ENCODE measurements at regions not wholly inside any gene's neighbourhood (a gene's known extent, or its start where the extent isn't known, plus 50 kb on each side); places are given as distances from the start of the nearest gene placed in this dataset.

DNA sequence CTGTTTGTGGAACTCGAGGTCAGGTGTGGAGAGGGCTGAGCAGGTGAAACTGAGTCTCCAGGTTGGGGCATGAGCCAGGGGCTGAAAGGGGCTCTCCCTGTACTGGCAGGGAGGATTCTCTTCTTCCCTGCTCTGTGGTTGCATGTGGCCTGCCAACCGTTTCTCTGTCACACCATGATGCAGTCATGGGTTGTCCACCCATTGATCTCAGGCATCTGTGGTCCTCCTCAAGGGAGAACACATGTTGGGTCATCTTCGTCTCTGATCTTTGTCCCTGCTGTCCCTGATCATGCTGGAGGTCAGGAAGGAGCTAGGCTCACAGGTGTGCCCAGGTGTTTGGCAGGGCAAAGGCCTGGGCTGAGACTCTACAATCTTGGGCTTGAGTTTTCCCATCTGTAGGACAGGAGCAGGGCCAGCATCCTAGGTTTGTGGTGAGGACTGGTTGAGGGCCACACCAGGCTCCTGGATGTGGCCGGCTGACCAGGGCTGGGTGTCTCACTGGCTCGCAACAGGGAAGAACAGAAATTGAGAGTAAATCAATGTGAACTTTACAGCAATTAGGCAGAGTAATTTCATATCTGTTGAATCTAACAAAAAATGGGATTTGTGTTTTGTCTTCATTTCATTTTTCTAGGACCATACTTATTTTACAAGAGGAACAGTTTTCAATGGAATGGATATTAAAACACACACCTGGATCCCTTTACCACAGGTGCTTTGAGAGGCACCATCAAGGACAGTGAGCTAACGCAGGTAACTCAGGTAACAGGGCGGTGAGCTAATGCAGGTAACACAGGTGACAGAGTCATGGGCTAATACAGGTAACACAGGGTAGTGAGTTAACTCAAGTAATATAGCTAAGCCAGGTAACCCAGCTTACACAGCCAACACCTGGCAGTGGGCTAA is 58.5 kb upstream of the IGFBP3 start:
- Histone ChIP-seq H3K9me2 (ENCODE audit: insufficient read depth) (no peaks in the 10 kb centered on the region), H3K4me2 (ENCODE audit: low read length) (peak overlapping the region; percentile 70), H3K4me3 (replicated peaks in 1 of 2; ENCODE audit: low read depth in 1 of 2, low read length in 2 of 2) (no peak overlapping the region), H2AFZ (ENCODE audit: low read depth, low read length, poor library complexity, severe bottlenecking) (no peak overlapping the region), H3K27ac (ENCODE audit: low read depth, low read length) (no peak overlapping the region; the same call in 1 of the 2 replicates), H3K79me2 (ENCODE audit: insufficient read depth, low read length) (no peaks in the 10 kb centered on the region), H3K4me1 (ENCODE audit: control insufficient read depth in 1 of 2, insufficient read depth in 2 of 2, low read length in 2 of 2) (peaks cover 21 to 65% of the 10 kb centered on the region in 2 experiments), H3K9ac (ENCODE audit: low read length) (no peak overlapping the region), H3K9me3 (ENCODE audit: control insufficient read depth in 1 of 2, insufficient read depth in 1 of 2, low read depth in 1 of 2, low read length in 2 of 2) (no peaks in the 10 kb centered on the region; a peak in 1 of 4 replicates), H3K27me3 (ENCODE audit: insufficient read depth, low read length) (no peaks in the 10 kb centered on the region), H3K36me3 (ENCODE audit: control insufficient read depth in 1 of 2, insufficient read depth in 2 of 2, low read length in 2 of 2) (no peaks in the 10 kb centered on the region), H4K20me1 (ENCODE audit: insufficient read depth) (no peaks in the 10 kb centered on the region)
- TF ChIP-seq FOSL1 (IDR thresholded peaks at IDR 0.05; ENCODE audit: low read depth) = no peak
- no peak for TF ChIP-seq ELF1 (IDR thresholded peaks at IDR 0.05; ENCODE audit: borderline replicate concordance, low read depth)
- TF ChIP-seq YY1 (IDR thresholded peaks at IDR 0.05; ENCODE audit: extremely low read depth, insufficient replicate concordance, low read depth, low read length) = no peak
- no peak for TF ChIP-seq CBX3 (IDR thresholded peaks at IDR 0.05; ENCODE audit: low read depth)
- TF ChIP-seq ZFX (IDR thresholded peaks at IDR 0.05) = no peak
- no peak for TF ChIP-seq ZNF274 (IDR thresholded peaks at IDR 0.05; ENCODE audit: low read depth, low read length)
- no peak for TF ChIP-seq CEBPB (IDR thresholded peaks at IDR 0.05; ENCODE audit: low read depth)
- TF ChIP-seq TCF7L2 (IDR thresholded peaks at IDR 0.05; ENCODE audit: borderline replicate concordance, extremely low read depth, insufficient read depth, insufficient read length) = no peak
- TF ChIP-seq, protein P1, sequence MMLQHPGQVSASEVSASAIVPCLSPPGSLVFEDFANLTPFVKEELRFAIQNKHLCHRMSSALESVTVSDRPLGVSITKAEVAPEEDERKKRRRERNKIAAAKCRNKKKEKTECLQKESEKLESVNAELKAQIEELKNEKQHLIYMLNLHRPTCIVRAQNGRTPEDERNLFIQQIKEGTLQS (IDR thresholded peaks at IDR 0.05) = no peak
- TF ChIP-seq EZH2 (IDR thresholded peaks at IDR 0.05) = no peak
- no peak for TF ChIP-seq SRF (IDR thresholded peaks at IDR 0.05; ENCODE audit: low read depth)
- TF ChIP-seq SP1 (IDR thresholded peaks at IDR 0.05; ENCODE audit: low read depth) = no peak
- no peak for TF ChIP-seq EZH2phosphoT487 (IDR thresholded peaks at IDR 0.05; ENCODE audit: borderline replicate concordance)
- TF ChIP-seq RAD21 (IDR thresholded peaks at IDR 0.05; ENCODE audit: low read depth) = no peak
- no peak for TF ChIP-seq SIN3A (IDR thresholded peaks at IDR 0.05; ENCODE audit: low read depth)
- DNase-seq (ENCODE audit: low read depth, low spot score) = no peak
- ChIA-PET RAD21 (ENCODE audit: low non-redundant PET in 1 of 2, low total read pairs in 2 of 2, uncharacterized antibody in 2 of 2, unreplicated experiment in 2 of 2) (no interaction called here), CTCF (no interaction called here), POLR2A (no interaction called here)
- BruUV-seq (replicated peaks) = no TSS peak
- intact Hi-C loops (cut with micrococcal nuclease) = no loop called here
- no peak for ATAC-seq
